ENCODE measurements at regions not wholly inside any gene's neighbourhood (a gene's known extent, or its start where the extent isn't known, plus 50 kb on each side); places are given as distances from the start of the nearest gene placed in this dataset.
A peak's percentile ranks its signal among the peaks of the same experiment; 100 is the strongest.
"Not testable (repeated sequence)": the region's sequence is repeated elsewhere in the genome, so short reads cannot be mapped to it uniquely, and the experiment has no call there.

GRCh38 chr10:109317746-109318366, 605.5 kb downstream of the XPNPEP1 start:
- no peak overlapping the region for H3K27ac ChIP-seq
- no peak for ATAC-seq
- no peaks in the 10 kb centered on the region for H3K4me1 ChIP-seq
- no peak for TF ChIP-seq BCL3 (IDR thresholded peaks at IDR 0.05)
- no peak for TF ChIP-seq ZSCAN20 (CRISPR knock-in tag; IDR thresholded peaks at IDR 0.05)
- TF ChIP-seq CTCF (IDR thresholded peaks at IDR 0.05), result no peak
- TF ChIP-seq GATA3 (IDR thresholded peaks at IDR 0.05; ENCODE audit: borderline replicate concordance), result no peak
- TF ChIP-seq CHD4 (IDR thresholded peaks at IDR 0.05; ENCODE audit: borderline replicate concordance), result no peak
- TF ChIP-seq CBX2 (IDR thresholded peaks at IDR 0.05; ENCODE audit: borderline replicate concordance, low read depth), result no peak
- TF ChIP-seq MAX (IDR thresholded peaks at IDR 0.05), result no peak
- no peak for TF ChIP-seq HDAC2 (IDR thresholded peaks at IDR 0.05)
- no peak for TF ChIP-seq HES2 (IDR thresholded peaks at IDR 0.05)
- no peak for TF ChIP-seq SREBF2 (IDR thresholded peaks at IDR 0.05)
- no peak for TF ChIP-seq EP300 (IDR thresholded peaks at IDR 0.05)
- TF ChIP-seq ZC3H11A (IDR thresholded peaks at IDR 0.05), result no peak
- no peak for TF ChIP-seq HOXB13 (CRISPR knock-in tag; IDR thresholded peaks at IDR 0.05; ENCODE audit: low read depth)
- no peak for TF ChIP-seq RFX5 (IDR thresholded peaks at IDR 0.05)
- TF ChIP-seq HEYL (CRISPR knock-in tag; IDR thresholded peaks at IDR 0.05), result no peak
- no peak for DNase-seq (ENCODE audit: low read depth in 1 of 2, low spot score in 1 of 2)
- H3K4me3 ChIP-seq, result no peak overlapping the region
- ChIA-PET CTCF (no interaction called here), POLR2A (no interaction called here)
- WGBS (ENCODE audit: missing lambda C conversion rate), result 6% methylated on average over 3 of the region's 3 CpGs
- no peaks in the 10 kb centered on the region for H3K9me3 ChIP-seq
- FAIRE-seq, result no peak
- no peak overlapping the region for H3K4me2 ChIP-seq

- ATAC-seq, FAIRE-seq: not testable (repeated sequence)
Measured at GRCh38 chr10:109314016-109314415, 609.3 kb downstream of the XPNPEP1 start.

DNA sequence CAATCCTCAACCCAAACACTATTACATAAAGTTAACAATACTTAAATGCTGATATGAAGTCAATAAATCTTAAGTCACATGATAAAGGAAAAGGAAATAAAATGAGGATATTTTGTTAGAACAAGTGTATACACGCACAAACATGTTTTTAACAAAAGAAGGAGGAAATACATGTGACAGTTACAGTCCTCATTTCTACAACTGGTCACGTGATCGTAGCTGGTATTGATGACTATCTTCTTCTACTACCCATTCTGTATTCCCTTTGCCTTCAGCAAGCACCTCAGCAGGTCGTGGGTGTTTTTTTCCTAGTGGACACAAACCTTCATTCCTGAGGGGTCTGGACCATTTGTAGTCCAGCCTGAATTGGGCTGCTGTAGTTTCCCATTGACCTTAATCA, 610.8 kb downstream of the XPNPEP1 start:
- H3K4me2 ChIP-seq; CTCF ChIA-PET; H3K9me3 ChIP-seq; FAIRE-seq; H3K4me3 ChIP-seq; ATAC-seq; H3K27ac ChIP-seq; POLR2A ChIA-PET; H3K4me1 ChIP-seq; DNase-seq (ENCODE audit: low read depth in 1 of 2, low spot score in 1 of 2): not testable (repeated sequence)
- TF ChIP-seq, protein P1, sequence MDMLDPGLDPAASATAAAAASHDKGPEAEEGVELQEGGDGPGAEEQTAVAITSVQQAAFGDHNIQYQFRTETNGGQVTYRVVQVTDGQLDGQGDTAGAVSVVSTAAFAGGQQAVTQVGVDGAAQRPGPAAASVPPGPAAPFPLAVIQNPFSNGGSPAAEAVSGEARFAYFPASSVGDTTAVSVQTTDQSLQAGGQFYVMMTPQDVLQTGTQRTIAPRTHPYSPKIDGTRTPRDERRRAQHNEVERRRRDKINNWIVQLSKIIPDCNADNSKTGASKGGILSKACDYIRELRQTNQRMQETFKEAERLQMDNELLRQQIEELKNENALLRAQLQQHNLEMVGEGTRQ (IDR thresholded peaks at IDR 0.05), result 0 out of 2 replicates have a peak, but pooled peaks have one; percentile 38
- 0% methylated on average over 4 of the region's 4 CpGs for WGBS (ENCODE audit: missing lambda C conversion rate)

More at GRCh38 chr10:109314016-109314415, 609.3 kb downstream of the XPNPEP1 start:
- H3K4me1 ChIP-seq; H3K27ac ChIP-seq; H3K4me3 ChIP-seq; H3K4me2 ChIP-seq; H3K9me3 ChIP-seq; CTCF ChIA-PET; POLR2A ChIA-PET; DNase-seq (ENCODE audit: low read depth in 1 of 2, low spot score in 1 of 2): not testable (repeated sequence)
- WGBS (ENCODE audit: missing lambda C conversion rate), result 0% methylated on average over 3 of the region's 3 CpGs

GRCh38 chr10:109308971-109309370, 614.3 kb downstream of the XPNPEP1 start:
- FAIRE-seq, result no peak
- ChIA-PET POLR2A (no interaction called here), CTCF (no interaction called here)
- no peak overlapping the region for H3K4me2 ChIP-seq
- no peaks in the 10 kb centered on the region for H3K9me3 ChIP-seq
- no peak overlapping the region for H3K27ac ChIP-seq
- 4% methylated on average over 6 of the region's 6 CpGs for WGBS (ENCODE audit: missing lambda C conversion rate)
- H3K4me1 ChIP-seq, result no peaks in the 10 kb centered on the region
- no peak for ATAC-seq
- H3K4me3 ChIP-seq, result no peak overlapping the region
- DNase-seq (ENCODE audit: low read depth in 1 of 2, low spot score in 1 of 2), result no peak
- TF ChIP-seq FOXS1 (CRISPR knock-in tag; IDR thresholded peaks at IDR 0.05) (no peak), KDM1A (IDR thresholded peaks at IDR 0.05; ENCODE audit: low read depth) (no peak), POLR2A (IDR thresholded peaks at IDR 0.05; ENCODE audit: low read length) (no peak), ZC3H11A (IDR thresholded peaks at IDR 0.05) (no peak), TP53 (CRISPR knock-in tag; IDR thresholded peaks at IDR 0.05) (no peak), FOSL2 (IDR thresholded peaks at IDR 0.05) (no peak), FOSL2 (CRISPR knock-in tag; IDR thresholded peaks at IDR 0.05) (no peak), CBX8 (IDR thresholded peaks at IDR 0.05) (no peak)
- TF ChIP-seq, protein P2, sequence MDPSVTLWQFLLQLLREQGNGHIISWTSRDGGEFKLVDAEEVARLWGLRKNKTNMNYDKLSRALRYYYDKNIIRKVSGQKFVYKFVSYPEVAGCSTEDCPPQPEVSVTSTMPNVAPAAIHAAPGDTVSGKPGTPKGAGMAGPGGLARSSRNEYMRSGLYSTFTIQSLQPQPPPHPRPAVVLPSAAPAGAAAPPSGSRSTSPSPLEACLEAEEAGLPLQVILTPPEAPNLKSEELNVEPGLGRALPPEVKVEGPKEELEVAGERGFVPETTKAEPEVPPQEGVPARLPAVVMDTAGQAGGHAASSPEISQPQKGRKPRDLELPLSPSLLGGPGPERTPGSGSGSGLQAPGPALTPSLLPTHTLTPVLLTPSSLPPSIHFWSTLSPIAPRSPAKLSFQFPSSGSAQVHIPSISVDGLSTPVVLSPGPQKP (IDR thresholded peaks at IDR 0.05; ENCODE audit: low read depth, low read length), result no peak
